CD14-positive monocyte (primary cell): ENCODE measurements at regions not wholly inside any gene's neighbourhood (a gene's known extent, or its start where the extent isn't known, plus 50 kb on each side); places are given as distances from the start of the nearest gene placed in this dataset.

Experiments used
- DNase-seq, 3 donors: peaks; one replicate each; pipeline ENCODE4 v3.0.0-alpha.2; 2011 to 2022
- H2AFZ ChIP-seq: 2 replicates; pipeline ENCODE4 v1.6.0; 2012; ENCODE audit warnings: mild to moderate bottlenecking, low read depth, low read length, inconsistent platforms; ENCODE audit not compliant: insufficient read depth, poor library complexity, severe bottlenecking
- H3K27ac ChIP-seq, 2 donors: 1 replicate in 1 of 2; 2 replicates in 1 of 2; pipeline ENCODE4 v1.5.1; 2012 to 2013; ENCODE audit warnings: low read length in 2 of 2, control low read depth in 1 of 2, inconsistent platforms in 1 of 2, low read depth in 1 of 2, mild to moderate bottlenecking in 1 of 2
- H3K27me3 ChIP-seq, 2 donors: one replicate each; pipeline versions ENCODE4 v1.6.0 to v1.6.1; 2011 to 2013; ENCODE audit warnings: low read length in 2 of 2; ENCODE audit not compliant: control insufficient read depth in 2 of 2, insufficient read depth in 2 of 2
- H3K36me3 ChIP-seq, 2 donors: replicated peaks in 1 of 2; 1 replicate in 1 of 2; 2 replicates in 1 of 2; pipeline versions ENCODE4 v1.5.1 to v1.6.1; 2012 to 2013; ENCODE audit warnings: low read length in 2 of 2, control low read depth in 1 of 2, inconsistent platforms in 1 of 2, mild to moderate bottlenecking in 1 of 2; ENCODE audit not compliant: insufficient read depth in 2 of 2, control insufficient read depth in 1 of 2
- H3K4me1 ChIP-seq, 2 donors: 1 replicate in 1 of 2; 2 replicates in 1 of 2; pipeline versions ENCODE4 v1.5.1 to v1.6.1; 2012 to 2013; ENCODE audit warnings: low read length in 2 of 2, control low read depth in 1 of 2, inconsistent platforms in 1 of 2, mild to moderate bottlenecking in 1 of 2, moderate library complexity in 1 of 2; ENCODE audit not compliant: insufficient read depth in 2 of 2, control insufficient read depth in 1 of 2
- H3K4me2 ChIP-seq: replicated peaks from 2 replicates; pipeline ENCODE3; 2012; ENCODE audit warnings: low read length, moderate library complexity, mild to moderate bottlenecking; ENCODE audit not compliant: poor library complexity, severe bottlenecking; ENCODE audit errors: extremely low read depth
- H3K4me3 ChIP-seq, 3 experiments: fragments of 200-600 bp in 1 of 3; sonication (generic) in 1 of 3; replicated peaks in 1 of 3; 1 replicate in 2 of 3; 2 replicates in 1 of 3; pipeline ENCODE4 v1.5.1; 2011 to 2013; ENCODE audit warnings: low read length in 3 of 3, mild to moderate bottlenecking in 3 of 3, control low read depth in 2 of 3, low read depth in 2 of 3, inconsistent platforms in 1 of 3, moderate library complexity in 1 of 3
- H3K79me2 ChIP-seq: 2 replicates; pipeline ENCODE4 v1.6.0; 2012; ENCODE audit warnings: mild to moderate bottlenecking, control low read depth, inconsistent platforms, low read length, moderate library complexity; ENCODE audit not compliant: insufficient read depth
- H3K9ac ChIP-seq: 2 replicates; pipeline ENCODE4 v1.6.0; 2017; ENCODE audit warnings: low read length, mild to moderate bottlenecking; ENCODE audit not compliant: insufficient read depth, poor library complexity, severe bottlenecking
- H3K9me3 ChIP-seq, 2 donors: replicated peaks in 1 of 2; 1 replicate in 1 of 2; 2 replicates in 1 of 2; pipeline versions ENCODE4 v1.5.1 to v1.6.1; 2012 to 2013; ENCODE audit warnings: low read length in 2 of 2, control low read depth in 1 of 2; ENCODE audit not compliant: control insufficient read depth in 1 of 2, insufficient read depth in 1 of 2
- H4K20me1 ChIP-seq: 2 replicates; pipeline ENCODE4 v1.6.0; 2012; ENCODE audit warnings: mild to moderate bottlenecking, low read length, control low read depth, moderate library complexity; ENCODE audit not compliant: insufficient read depth
- H3K27ac Mint-ChIP-seq, 7 donors: one replicate each; pipeline ENCODE4 v1.8.0; 2020; ENCODE audit warnings: mild to moderate bottlenecking in 7 of 7, mixed read lengths in 7 of 7, moderate library complexity in 6 of 7, inconsistent platforms in 2 of 7
- H3K27me3 Mint-ChIP-seq, 3 donors: one replicate each; pipeline ENCODE4 v1.8.0; 2021 to 2022; ENCODE audit warnings: low read depth in 3 of 3, mild to moderate bottlenecking in 3 of 3, mixed read lengths in 3 of 3, moderate library complexity in 3 of 3, inconsistent platforms in 1 of 3
- H3K36me3 Mint-ChIP-seq, 2 donors: one replicate each; pipeline ENCODE4 v1.8.0; 2020; ENCODE audit warnings: mixed read lengths in 2 of 2, inconsistent platforms in 1 of 2, mild to moderate bottlenecking in 1 of 2
- H3K4me1 Mint-ChIP-seq: one replicate; pipeline ENCODE4 v1.8.0; 2020; ENCODE audit warnings: mild to moderate bottlenecking, mixed read lengths
- H3K4me3 Mint-ChIP-seq, 2 donors: one replicate each; pipeline ENCODE4 v1.8.0; 2020; ENCODE audit warnings: mild to moderate bottlenecking in 2 of 2, mixed read lengths in 2 of 2, moderate library complexity in 1 of 2
- H3K9me3 Mint-ChIP-seq, 7 donors: one replicate each; pipeline ENCODE4 v1.8.0; 2020 to 2022; ENCODE audit warnings: mixed read lengths in 7 of 7, mild to moderate bottlenecking in 6 of 7, moderate library complexity in 6 of 7, inconsistent platforms in 2 of 7
- CTCF ChIP-seq: fragments of 200-600 bp; IDR thresholded peaks from one replicate; pipeline ENCODE4 v1.8.0; 2022; ENCODE audit warnings: antibody characterized with exemption, mild to moderate bottlenecking
- WGBS: methylation state at CpG from one replicate; pipeline ENCODE4 v1.1.5; 2013; ENCODE audit warnings: missing lambda C conversion rate; ENCODE audit not compliant: insufficient coverage; 5-methylcytosine and 5-hydroxymethylcytosine counted together
- intact Hi-C, 2 donors: fragments of 100-400 bp; cut with micrococcal nuclease; formaldehyde crosslinking; loops; one replicate each; pipeline versions ENCODE4 v1.15.0 to v1.15.1; 2023

- no peak overlapping the region for H3K4me3 ChIP-seq
- H3K27me3 ChIP-seq = no peaks in the 10 kb centered on the region
- no peaks in the 10 kb centered on the region for H3K79me2 ChIP-seq
- peaks cover 1 to 15% (median 6%) of the 10 kb centered on the region in 7 donors for H3K9me3 Mint-ChIP-seq
- H3K27ac ChIP-seq = no peak overlapping the region
- no peaks in the 10 kb centered on the region for H3K36me3 ChIP-seq
- no peaks in the 10 kb centered on the region for H4K20me1 ChIP-seq
- H3K27ac Mint-ChIP-seq = no peak overlapping the region
- H3K9ac ChIP-seq = no peak overlapping the region
- intact Hi-C loops = no loop called here
- H3K36me3 Mint-ChIP-seq = no peaks in the 10 kb centered on the region
- no peaks in the 10 kb centered on the region for H3K9me3 ChIP-seq
- no peak for DNase-seq
- no peak overlapping the region for H3K4me2 ChIP-seq
- no peaks in the 10 kb centered on the region for H3K4me1 Mint-ChIP-seq
- no peak for TF ChIP-seq CTCF
- no peak overlapping the region for H3K4me3 Mint-ChIP-seq
- no peaks in the 10 kb centered on the region for H3K4me1 ChIP-seq
- no peak overlapping the region for H2AFZ ChIP-seq
- peaks cover 0 to 2% (median 0%) of the 10 kb centered on the region in 3 donors for H3K27me3 Mint-ChIP-seq
Observed at GRCh38 chr4:124276461-124276860, 436.1 kb downstream of the ANKRD50 start.

GRCh38 chr4:124277691-124278090 is 434.8 kb downstream of the ANKRD50 start:
- H3K36me3 Mint-ChIP-seq = no peaks in the 10 kb centered on the region
- no peaks in the 10 kb centered on the region for H4K20me1 ChIP-seq
- H3K27me3 Mint-ChIP-seq = peaks cover 0 to 2% (median 0%) of the 10 kb centered on the region in 3 donors
- no peaks in the 10 kb centered on the region for H3K27me3 ChIP-seq
- peaks cover 0 to 9% (median 6%) of the 10 kb centered on the region in 7 donors for H3K9me3 Mint-ChIP-seq
- no peaks in the 10 kb centered on the region for H3K9me3 ChIP-seq
- intact Hi-C loops = no loop called here
- H3K27ac Mint-ChIP-seq = no peak overlapping the region
- no peak for DNase-seq
- no peak for TF ChIP-seq CTCF
- H3K4me3 Mint-ChIP-seq = no peak overlapping the region
- H3K27ac ChIP-seq = no peak overlapping the region
- no peak overlapping the region for H3K9ac ChIP-seq
- no peaks in the 10 kb centered on the region for H3K4me1 ChIP-seq
- no peaks in the 10 kb centered on the region for H3K4me1 Mint-ChIP-seq
- no peak overlapping the region for H3K4me2 ChIP-seq
- H3K79me2 ChIP-seq = no peaks in the 10 kb centered on the region
- H3K4me3 ChIP-seq = no peak overlapping the region
- 100% methylated on average over 1 of the region's 2 CpGs for WGBS
- H3K36me3 ChIP-seq = no peaks in the 10 kb centered on the region
- H2AFZ ChIP-seq = no peak overlapping the region
